ENCODE measurements at regions not wholly inside any gene's neighbourhood (a gene's known extent, or its start where the extent isn't known, plus 50 kb on each side); places are given as distances from the start of the nearest gene placed in this dataset.
A peak's percentile ranks its signal among the peaks of the same experiment; 100 is the strongest.
"Not testable (repeated sequence)": the region's sequence is repeated elsewhere in the genome, so short reads cannot be mapped to it uniquely, and the experiment has no call there.

DNA sequence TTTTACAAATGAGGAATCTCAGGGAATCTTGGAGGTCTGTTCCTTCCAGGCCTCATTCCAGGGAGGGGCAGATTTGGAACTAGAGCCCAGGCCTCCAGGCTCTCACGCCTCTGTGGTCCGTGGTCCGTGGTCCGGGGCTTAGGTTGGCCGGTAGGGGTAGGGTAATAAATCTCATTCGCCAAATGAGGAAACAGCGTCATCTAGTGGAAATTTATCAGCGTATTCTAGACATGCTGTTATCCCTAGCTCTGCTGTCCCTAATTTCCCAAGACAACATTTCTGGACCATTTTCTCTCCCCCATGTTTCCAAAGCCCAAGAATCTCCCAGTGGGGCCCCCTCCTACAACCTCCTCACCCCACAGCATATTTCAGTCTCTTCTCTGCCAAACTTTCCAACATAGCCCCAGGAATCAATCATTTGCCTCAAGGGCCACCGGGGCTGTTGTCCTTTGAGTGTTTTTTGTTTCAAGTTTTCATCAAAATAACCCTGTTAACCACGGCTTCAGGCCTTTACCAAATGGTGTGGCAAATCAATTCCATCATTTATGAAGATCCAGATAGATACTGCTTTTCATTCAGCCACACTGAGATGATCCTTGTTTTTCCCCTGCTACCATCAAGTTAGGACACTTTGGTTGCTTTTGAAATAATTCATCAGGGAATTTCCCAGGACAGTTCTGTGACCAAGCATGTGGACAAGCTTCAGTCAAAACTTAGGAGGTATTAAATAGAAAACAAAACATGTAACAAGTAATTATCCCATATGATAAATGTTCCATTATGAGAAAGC is 126.8 kb downstream of the ALDH8A1 start:
- DNase-seq (ENCODE audit: low read depth in 4 of 4, low spot score in 3 of 4) = peak; percentile 61 to 78 (median 68)

DNA sequence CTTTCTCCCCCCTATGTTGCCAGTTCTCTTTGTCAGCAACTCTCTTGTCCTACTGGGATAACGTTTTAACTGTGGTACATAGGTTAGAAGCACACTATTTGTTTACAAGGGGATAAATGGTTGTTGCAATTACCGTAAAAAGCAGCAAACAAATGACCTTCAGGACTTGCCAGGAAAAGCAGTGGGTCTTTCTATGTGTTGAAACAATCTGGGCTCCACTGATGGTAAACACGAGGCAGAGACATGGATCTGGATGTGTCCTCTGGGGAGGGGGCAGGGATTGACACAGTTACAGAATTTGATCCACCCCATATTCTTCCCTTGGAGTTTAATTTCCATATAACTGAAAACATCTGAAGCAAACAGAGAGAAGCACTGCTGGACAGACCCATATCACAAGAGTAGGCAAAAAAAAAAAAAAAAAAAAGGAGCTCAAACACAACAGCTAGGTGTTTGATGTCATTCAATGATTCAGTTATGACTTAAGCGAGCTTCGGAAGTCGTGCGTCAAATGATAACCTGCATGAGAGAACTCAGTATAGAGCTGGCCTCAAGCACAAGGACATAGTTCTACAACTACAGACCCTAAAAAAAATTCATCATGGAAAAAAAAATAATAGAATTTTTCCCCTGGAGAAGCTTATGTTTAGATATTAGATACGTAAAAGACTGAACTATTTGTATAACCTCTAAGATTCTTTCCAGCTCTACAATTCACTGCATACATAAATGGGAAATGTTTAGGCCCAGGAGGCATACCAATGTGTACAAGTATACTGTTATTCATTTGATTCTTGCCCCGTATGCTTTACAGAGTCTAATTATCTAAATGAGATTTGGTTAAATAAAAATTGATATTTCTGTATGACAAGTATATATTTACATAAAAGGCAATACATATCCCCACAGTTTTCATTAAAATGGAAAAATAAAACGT is 127.7 kb downstream of the ALDH8A1 start:
- no peak for DNase-seq (ENCODE audit: low read depth in 4 of 4, low spot score in 3 of 4)

DNA sequence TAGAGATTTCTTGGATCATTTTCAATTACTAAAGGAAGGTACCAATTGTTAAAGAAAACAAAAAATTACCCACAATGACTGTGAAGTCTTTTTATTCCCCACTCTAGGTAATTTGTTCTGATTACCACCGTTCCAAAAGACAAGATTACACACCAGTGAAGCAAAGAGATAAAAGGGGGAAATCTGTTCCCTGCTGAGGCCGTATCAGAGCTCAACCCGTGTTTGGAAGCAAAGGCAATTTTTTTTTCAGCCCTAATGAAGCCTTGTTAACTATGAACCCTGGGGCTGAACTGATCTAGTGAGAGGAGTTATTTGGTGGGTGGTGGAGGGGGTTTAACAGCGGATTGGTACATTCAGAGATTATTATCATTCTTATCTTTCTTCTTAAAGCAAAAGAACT is 128.5 kb downstream of the ALDH8A1 start:
- no peak for DNase-seq (ENCODE audit: low read depth in 4 of 4, low spot score in 3 of 4)

DNA sequence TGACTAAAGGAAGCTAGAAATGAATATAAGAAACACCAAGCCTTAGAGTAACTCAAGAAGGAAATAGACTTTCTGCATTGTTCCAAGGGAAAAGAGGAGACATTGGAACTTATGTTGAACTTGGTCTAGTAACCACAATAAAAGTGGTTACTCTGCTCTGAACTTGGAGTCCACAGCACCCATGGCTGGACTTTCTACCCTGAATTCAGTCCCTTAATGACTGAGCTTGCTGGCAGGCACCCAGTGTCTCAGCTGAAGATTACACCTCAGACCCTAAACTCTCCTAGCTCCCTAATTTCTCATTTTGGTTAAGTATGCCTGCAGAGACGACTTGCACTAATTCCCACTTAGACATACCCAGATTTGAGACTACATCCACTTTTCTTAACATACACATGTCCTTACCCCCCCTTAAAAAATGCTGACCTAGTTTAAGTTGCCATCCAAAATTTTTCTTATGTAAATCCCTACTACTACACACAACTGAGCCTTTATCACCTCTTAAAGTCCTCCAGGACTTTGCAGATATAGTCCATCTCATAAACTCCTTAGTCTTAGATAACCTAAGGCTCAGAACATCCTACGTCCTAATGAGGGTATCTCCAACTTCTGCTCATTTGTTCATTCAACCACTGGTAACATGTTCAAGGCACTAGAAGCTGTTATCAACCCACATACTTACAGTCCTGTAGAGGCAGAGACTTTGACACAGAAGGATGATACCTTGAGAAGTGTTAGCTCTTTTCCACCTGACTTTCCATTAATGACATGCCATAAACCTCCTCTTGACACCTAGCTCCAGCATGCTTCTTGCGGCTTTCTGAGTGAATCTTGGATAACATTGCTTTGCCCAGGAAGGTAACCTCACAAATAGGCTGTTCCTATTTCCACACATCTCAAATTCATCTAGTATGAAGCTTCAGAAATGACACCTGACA is 129.8 kb downstream of the ALDH8A1 start:
- no peak for DNase-seq (ENCODE audit: low read depth in 4 of 4, low spot score in 3 of 4)

DNA sequence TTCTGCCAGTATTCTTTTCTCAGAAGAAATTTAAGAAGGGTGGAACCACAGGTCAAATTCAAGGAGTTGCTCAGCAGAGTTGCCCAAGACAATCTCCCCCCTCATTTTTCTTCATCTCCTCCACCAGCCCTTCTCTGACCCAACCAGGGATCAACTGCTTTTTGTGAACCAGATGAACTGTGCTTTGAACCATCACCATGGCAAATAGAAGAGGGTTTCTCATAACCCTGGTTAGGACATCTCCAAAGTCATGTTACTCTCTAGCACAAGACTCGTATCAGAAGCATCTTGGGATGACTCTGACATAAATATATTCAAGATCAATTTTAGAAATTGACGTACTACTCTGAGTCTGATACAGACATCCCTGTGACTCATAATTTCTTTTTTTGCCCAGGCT is 130.7 kb downstream of the ALDH8A1 start:
- no peak for DNase-seq (ENCODE audit: low read depth in 4 of 4, low spot score in 3 of 4)

DNA sequence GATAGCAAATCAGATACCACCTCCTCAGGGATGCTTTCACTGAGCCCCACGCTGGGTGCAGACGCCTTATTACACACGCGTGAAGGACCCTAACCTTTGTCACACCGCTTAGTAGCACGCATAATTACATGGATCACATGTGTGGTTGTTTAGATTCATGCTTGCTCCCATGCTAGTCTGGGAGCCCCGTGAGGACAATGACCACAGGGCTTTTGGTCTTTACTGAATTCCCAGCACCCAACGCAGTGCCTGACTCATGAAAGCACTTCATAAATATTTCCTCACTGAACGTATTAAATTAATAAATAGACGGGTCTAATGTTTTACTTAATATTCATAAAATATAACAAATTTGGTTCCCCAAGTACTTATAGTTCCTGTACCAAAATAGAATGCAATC is 132.5 kb downstream of the ALDH8A1 start:
- no peak for DNase-seq (ENCODE audit: low read depth in 4 of 4, low spot score in 3 of 4)

DNA sequence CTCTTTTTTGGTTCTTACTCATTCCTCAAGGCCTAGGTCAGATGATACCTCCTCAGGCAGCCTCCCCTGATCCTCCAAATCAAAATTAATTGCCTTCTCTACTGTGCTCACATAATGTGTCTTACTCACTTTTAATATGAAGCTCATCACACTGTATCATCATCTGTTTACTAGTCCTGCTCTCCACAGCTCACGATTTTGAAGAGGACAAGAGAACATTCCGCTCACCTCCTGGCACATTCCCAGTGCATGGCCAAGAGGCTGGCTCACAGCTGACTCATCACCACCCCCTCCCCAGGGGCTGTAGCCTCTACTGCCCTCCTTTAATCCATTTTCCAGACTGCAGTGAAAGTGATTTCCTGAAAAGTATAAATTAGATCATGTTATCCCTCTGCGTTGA is 133.1 kb downstream of the ALDH8A1 start:
- no peak for DNase-seq (ENCODE audit: low read depth in 4 of 4, low spot score in 3 of 4)

DNA sequence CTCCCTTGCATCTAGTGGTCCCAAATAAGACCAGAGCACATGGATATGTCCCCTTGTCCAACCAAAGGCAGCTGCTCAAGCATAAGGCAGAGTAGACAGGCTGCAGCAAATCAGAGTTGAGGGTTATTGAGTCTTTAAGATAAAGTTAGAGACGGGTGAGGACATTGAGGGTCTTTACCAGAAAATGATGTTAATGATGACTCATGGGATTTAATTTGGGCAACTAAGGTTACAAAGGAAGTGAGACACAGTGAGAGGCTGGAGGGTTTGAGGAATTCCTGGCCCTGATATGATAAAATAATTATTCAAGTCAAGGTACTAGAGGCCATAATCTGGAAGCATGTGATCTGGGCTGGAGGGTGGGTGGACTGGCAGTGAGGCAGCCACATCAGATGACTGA is 133.6 kb downstream of the ALDH8A1 start:
- DNase-seq (ENCODE audit: low read depth in 4 of 4, low spot score in 3 of 4) = no peak

DNA sequence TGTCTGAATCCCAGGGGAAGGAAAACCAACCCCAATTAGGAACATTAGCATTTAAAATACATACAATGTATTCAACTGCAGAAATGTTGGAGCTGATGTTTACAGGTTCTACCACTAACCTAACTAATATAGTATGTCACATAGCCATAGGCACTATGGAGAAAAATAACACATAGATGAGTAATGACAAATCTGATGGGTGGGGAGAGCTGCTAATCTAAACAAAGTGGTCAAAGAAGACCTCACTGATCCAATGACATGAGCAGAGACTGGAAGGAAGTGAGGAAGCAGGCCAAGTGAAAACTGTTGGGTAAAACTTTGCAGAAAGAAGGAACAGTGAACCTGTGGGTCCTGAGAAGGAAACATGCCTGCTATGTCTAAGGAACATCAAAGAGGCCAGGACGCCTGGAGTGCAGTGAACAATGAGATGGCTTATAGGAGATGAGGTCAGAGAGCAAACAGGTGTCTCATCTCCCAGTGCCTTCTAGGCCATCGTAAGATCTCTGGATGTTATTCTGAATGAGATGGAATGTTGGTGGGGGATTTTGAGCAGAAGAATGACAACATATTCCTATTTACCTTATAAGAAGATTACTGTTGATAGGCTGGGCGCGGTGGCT is 135.7 kb downstream of the ALDH8A1 start:
- no peak for DNase-seq (ENCODE audit: low read depth in 4 of 4, low spot score in 3 of 4)

DNA sequence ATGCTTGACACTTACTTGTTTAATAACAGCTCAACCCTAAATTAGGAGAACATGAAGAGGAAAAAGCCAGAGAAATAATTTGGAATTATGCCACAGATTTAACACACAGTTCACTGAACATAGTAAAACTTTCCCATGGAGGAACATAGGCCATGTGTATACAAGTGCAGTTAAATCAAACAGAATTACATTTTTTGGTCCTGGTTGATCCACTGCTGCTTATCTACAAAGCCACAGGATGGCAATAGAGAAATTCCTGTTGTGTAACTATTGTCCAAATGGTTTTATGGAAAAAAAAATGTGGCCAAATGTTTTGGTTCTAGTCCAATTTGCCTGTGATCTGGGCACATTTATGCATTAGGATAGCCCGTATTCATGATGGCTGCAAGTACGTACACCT is 136.8 kb downstream of the ALDH8A1 start:
- no peak for DNase-seq (ENCODE audit: low read depth in 4 of 4, low spot score in 3 of 4)

DNA sequence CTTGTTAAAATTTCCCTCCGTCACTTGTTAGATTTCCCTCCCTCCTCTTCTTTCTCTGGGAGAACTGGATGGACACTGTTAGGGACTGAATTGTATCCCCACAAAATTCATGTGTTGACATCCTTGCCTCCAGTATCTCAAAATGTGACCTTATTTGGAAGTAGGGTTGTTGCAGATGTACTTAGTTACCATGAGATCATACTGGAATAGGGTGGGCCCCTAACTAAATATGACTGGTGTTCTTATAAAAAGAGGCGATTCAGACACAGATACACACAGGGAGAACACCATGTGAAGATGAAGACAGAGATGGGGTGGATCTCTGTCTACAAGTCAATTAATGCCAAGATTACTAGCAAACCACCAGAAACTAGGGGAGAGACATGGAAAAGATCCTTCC is 139.5 kb downstream of the ALDH8A1 start:
- no peak for DNase-seq (ENCODE audit: low read depth in 4 of 4, low spot score in 3 of 4)

DNA sequence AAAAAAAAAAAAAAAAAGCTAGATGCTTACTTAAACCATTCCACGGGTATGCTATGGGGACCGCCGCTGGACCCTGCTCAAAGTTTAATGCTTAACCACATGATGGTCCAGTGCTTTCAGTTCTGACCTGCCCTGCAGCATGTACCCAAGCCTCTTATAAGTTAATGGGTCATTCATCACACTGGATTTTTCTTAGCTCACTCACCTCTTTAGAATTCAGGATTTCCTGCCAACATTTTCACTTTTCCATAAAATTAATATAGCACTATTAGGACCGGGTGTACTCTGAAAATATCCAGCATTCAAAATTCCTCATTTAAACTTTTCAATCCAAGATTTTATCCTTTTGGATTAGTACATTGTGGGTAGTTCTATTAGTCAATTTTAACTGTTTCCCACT is 140.8 kb downstream of the ALDH8A1 start:
- DNase-seq (ENCODE audit: low read depth in 4 of 4, low spot score in 3 of 4) = peak in 3 of 4 donors; percentile 18 to 37 (median 24)

DNA sequence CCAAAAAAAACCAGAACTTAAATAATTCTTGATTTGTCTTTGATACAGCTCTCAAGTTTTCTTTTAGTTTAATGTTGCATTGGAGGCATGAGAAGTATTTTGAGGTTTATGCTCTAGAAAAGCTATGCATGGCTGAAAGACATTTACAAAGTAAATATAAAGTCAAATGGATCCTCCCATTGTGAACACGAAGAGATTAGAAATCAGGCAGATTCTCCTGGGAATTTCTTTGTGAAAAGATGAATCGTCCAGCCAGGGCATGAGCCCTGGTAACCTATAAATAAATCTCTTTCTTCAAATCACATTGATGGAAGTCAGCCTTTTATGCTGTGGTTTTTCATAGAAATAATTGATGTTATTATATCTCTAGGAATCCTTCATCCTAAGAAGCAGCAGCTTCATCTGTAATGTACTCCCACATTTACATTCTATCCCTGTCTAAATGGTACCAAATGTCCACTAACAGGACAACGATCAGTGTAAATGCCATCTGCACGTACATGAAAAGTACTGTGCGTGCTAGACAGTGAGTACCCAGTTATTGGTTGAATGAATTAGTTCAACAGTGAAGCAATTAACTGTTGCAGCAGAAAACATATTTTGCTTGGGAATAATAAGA is 143.6 kb downstream of the ALDH8A1 start:
- no peak for DNase-seq (ENCODE audit: low read depth in 4 of 4, low spot score in 3 of 4)

DNA sequence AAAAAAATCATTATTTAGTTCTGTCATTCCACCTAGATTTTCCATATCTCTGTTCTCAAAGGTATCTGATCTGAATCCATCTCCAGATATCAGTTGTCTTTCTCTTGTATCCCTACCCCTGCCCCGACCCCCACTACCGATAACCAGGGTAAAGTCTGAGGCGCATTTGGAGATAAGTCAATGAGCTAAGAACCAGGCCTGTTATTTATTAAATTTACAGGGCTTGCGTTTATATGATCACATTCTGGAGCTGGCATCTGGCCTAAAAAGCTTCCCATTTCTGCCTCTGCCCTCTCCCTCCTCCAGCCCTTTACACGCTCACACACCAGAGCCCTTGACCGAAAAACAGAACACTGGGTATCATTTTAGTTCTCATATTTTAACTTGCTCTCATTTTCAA is 144.7 kb downstream of the ALDH8A1 start:
- DNase-seq (ENCODE audit: low read depth in 4 of 4, low spot score in 3 of 4) = no peak

DNA sequence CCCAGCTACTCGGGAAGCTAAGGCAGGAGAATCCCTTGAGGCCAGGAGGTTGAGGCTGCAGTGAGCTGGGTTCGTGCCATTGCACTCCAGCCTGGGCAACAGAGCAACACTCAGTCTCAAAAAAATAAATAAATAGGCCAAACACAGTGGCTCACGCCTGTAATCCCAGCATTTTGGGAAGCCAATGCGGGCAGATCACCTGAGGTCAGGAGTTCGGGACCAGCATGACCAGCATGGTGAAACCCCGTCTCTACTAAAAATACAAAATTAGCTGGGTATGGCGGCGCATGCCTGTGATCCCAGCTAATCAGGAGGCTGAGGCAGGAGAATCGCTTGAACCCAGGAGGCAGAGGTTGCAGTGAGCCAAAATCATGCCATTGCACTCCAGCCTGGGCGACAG is 145.6 kb downstream of the ALDH8A1 start:
- DNase-seq (ENCODE audit: low read depth in 4 of 4, low spot score in 3 of 4) = not testable (repeated sequence)

DNA sequence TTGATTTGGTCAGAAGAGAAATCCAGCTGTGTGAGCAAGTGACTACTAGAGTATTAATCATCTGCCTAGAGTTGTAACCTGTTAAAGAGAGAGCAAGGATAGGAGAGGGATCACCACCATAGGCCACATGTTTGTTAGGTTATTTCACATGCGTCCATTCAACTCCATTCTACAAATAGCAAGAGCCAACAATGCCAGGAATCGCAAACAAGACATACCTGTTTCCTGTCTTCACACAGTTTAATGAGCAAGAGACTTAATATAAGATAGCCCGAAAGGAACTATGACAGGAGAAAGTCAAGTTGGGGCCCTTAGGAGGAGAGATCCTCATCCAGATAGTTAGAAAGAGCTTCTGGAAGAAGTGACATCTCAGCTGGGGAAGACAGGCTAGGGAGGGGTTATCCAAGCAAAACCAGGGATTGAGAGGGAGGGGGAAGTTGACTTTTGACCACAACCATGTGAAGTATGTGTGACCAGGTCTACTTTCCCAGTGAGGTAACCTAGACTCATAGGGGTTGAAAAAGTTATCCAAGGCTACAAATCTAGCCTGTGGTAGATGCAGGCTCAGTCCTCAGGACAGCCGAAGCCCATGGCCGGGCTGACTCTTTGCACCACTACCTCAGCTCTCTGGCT is 147.4 kb downstream of the ALDH8A1 start:
- no peak for DNase-seq (ENCODE audit: low read depth in 4 of 4, low spot score in 3 of 4)

DNA sequence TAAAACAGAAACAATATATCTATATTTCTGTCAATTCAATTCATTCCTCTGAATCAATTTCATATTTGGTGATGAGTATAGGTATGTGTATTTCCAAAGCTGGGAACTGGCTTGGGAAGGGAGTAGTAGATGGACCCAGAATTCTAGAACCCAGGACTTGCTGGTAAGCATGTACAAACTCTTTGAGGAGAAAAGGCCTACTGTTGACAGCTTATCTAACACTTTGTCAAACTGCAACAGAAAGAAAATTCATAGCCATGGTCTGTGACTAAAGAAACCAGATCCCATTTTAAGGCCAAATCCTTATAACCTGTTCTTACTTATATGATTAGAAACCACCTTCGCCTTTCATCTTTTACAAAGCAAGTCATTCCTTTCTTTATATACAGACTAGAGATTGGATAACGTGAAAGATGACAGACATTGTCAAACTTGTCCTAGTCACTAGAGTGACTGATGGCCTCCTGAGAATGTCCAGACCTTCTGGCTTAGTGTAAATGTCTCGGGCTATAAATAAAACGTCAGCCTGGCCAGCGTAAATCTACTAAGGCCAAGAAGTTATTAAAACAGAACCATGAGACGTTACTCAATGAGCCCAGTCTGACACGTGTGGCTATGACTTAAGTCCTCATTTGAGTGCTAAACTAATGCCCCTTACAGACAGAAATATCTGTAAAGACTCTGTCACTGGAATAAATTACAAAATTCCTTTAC is 152.3 kb downstream of the ALDH8A1 start:
- no peak for DNase-seq (ENCODE audit: low read depth in 4 of 4, low spot score in 3 of 4)

DNA sequence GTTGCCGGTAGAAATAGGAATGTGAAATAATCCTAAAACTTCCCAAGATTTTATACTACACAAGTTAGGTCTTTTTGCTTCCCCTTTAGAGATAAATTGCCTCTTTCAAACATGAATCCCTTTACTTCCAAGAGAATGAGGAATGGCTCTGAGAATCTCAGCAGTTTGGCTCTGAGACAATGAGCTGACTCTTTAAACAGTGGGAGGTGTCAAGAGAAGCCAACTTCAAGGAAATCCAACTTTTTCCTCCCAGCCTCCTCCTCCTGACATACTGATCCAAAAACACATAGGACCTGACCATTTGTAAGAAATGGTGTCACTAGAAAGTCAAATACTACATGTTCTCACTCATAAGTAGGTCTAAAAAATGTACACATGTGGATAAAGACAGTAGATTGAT is 154.2 kb downstream of the ALDH8A1 start:
- no peak for DNase-seq (ENCODE audit: low read depth in 4 of 4, low spot score in 3 of 4)

DNA sequence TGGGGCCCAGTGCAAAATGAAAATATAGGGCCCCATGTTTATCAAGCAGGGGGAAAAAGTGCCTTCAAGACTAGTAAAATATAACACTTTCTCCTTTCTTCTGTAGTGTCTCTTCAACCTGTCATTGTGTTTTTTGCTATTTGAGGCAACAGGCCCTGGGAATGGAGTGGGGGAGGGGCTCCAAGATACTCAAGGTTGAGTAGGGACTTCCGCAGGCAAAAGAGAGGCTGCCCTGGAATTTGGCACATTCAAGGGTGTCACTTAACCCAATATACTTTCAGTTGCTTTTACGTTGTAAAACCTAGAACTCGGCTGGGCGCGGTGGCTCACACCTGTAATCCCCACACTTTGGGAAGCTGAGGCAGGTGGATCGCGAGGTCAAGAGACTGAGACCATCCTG is 154.9 kb downstream of the ALDH8A1 start:
- DNase-seq (ENCODE audit: low read depth in 4 of 4, low spot score in 3 of 4) = no peak
